ENCODE measurements at regions not wholly inside any gene's neighbourhood (a gene's known extent, or its start where the extent isn't known, plus 50 kb on each side); places are given as distances from the start of the nearest gene placed in this dataset.
"Not testable (repeated sequence)": the region's sequence is repeated elsewhere in the genome, so short reads cannot be mapped to it uniquely, and the experiment has no call there.

- Mint-ChIP-seq H3K4me1 (no peaks in the 10 kb centered on the region), H3K27me3 (peaks cover 5% of the 10 kb centered on the region), H3K4me3 (no peak overlapping the region), H3K9me3 (peaks cover 0 to 1% (median 0%) of the 10 kb centered on the region in 3 donors), H3K27ac (no peak overlapping the region), H3K36me3 (no peaks in the 10 kb centered on the region)
Observed at GRCh38 chr2:176879426-176879995, 333.1 kb upstream of the HNRNPA3 start.

- not testable (repeated sequence) for H3K9me3 Mint-ChIP-seq, H3K4me3 Mint-ChIP-seq, H3K36me3 Mint-ChIP-seq, H3K27ac Mint-ChIP-seq, H3K27me3 Mint-ChIP-seq, H3K4me1 Mint-ChIP-seq
Observed at GRCh38 chr2:176882045-176882444, 330.5 kb upstream of the HNRNPA3 start.

- Mint-ChIP-seq H3K27ac (no peak overlapping the region), H3K36me3 (no peaks in the 10 kb centered on the region), H3K27me3 (peaks cover 3% of the 10 kb centered on the region), H3K9me3 (peaks cover 0 to 1% (median 0%) of the 10 kb centered on the region in 3 donors), H3K4me1 (no peaks in the 10 kb centered on the region), H3K4me3 (no peak overlapping the region)
Observed at GRCh38 chr2:176885001-176885643, 327.5 kb upstream of the HNRNPA3 start.

- Mint-ChIP-seq H3K36me3 (no peaks in the 10 kb centered on the region), H3K27me3 (peaks cover 3% of the 10 kb centered on the region), H3K4me1 (no peaks in the 10 kb centered on the region), H3K27ac (no peak overlapping the region), H3K4me3 (no peak overlapping the region), H3K9me3 (peaks cover 0 to 1% (median 0%) of the 10 kb centered on the region in 3 donors)
Observed at GRCh38 chr2:176885661-176886060, 326.9 kb upstream of the HNRNPA3 start.

- Mint-ChIP-seq H3K36me3 (no peaks in the 10 kb centered on the region), H3K4me3 (no peak overlapping the region), H3K4me1 (no peaks in the 10 kb centered on the region), H3K27me3 (peaks cover 5% of the 10 kb centered on the region), H3K27ac (no peak overlapping the region), H3K9me3 (no peaks in the 10 kb centered on the region)
Observed at GRCh38 chr2:176891105-176891504, 321.5 kb upstream of the HNRNPA3 start.

- no peaks in the 10 kb centered on the region for H3K9me3 Mint-ChIP-seq
- no peaks in the 10 kb centered on the region for H3K36me3 Mint-ChIP-seq
- H3K27me3 Mint-ChIP-seq: peaks cover 5% of the 10 kb centered on the region
- no peak overlapping the region for H3K4me3 Mint-ChIP-seq
- H3K4me1 Mint-ChIP-seq: no peaks in the 10 kb centered on the region
- H3K27ac Mint-ChIP-seq: no peak overlapping the region
Observed at GRCh38 chr2:176891857-176892256, 320.7 kb upstream of the HNRNPA3 start.

- H3K36me3 Mint-ChIP-seq: no peaks in the 10 kb centered on the region
- no peaks in the 10 kb centered on the region for H3K9me3 Mint-ChIP-seq
- no peak overlapping the region for H3K27ac Mint-ChIP-seq
- H3K27me3 Mint-ChIP-seq: peaks cover 3% of the 10 kb centered on the region
- H3K4me1 Mint-ChIP-seq: no peaks in the 10 kb centered on the region
- H3K4me3 Mint-ChIP-seq: no peak overlapping the region
Observed at GRCh38 chr2:176892676-176893226, 319.8 kb upstream of the HNRNPA3 start.

- Mint-ChIP-seq H3K36me3 (no peaks in the 10 kb centered on the region), H3K4me3 (no peak overlapping the region), H3K27ac (no peak overlapping the region), H3K9me3 (peaks cover 0 to 3% (median 0%) of the 10 kb centered on the region in 3 donors), H3K4me1 (no peaks in the 10 kb centered on the region), H3K27me3 (peaks cover 3% of the 10 kb centered on the region)
Observed at GRCh38 chr2:176895158-176895557, 317.4 kb upstream of the HNRNPA3 start.

- no peak overlapping the region for H3K4me3 Mint-ChIP-seq
- H3K27ac Mint-ChIP-seq: no peak overlapping the region
- H3K36me3 Mint-ChIP-seq: no peaks in the 10 kb centered on the region
- H3K4me1 Mint-ChIP-seq: no peaks in the 10 kb centered on the region
- H3K9me3 Mint-ChIP-seq: peaks cover 0 to 8% (median 5%) of the 10 kb centered on the region in 3 donors
- H3K27me3 Mint-ChIP-seq: peaks cover 8% of the 10 kb centered on the region
Observed at GRCh38 chr2:176902454-176902853, 310.1 kb upstream of the HNRNPA3 start.

- H3K4me3 Mint-ChIP-seq, H3K9me3 Mint-ChIP-seq, H3K36me3 Mint-ChIP-seq, H3K27ac Mint-ChIP-seq, H3K4me1 Mint-ChIP-seq: not testable (repeated sequence)
- H3K27me3 Mint-ChIP-seq: peaks cover 13% of the 10 kb centered on the region
Observed at GRCh38 chr2:176904053-176904452, 308.5 kb upstream of the HNRNPA3 start.

- Mint-ChIP-seq H3K27ac (no peak overlapping the region), H3K36me3 (no peaks in the 10 kb centered on the region), H3K4me1 (no peaks in the 10 kb centered on the region), H3K4me3 (no peak overlapping the region), H3K27me3 (peaks cover 12% of the 10 kb centered on the region), H3K9me3 (peaks cover 0 to 5% (median 5%) of the 10 kb centered on the region in 3 donors)
Observed at GRCh38 chr2:176907341-176907740, 305.3 kb upstream of the HNRNPA3 start.

- Mint-ChIP-seq H3K4me1 (no peaks in the 10 kb centered on the region), H3K9me3 (no peaks in the 10 kb centered on the region), H3K27ac (no peak overlapping the region), H3K27me3 (peaks cover 11% of the 10 kb centered on the region), H3K36me3 (peaks cover 1% of the 10 kb centered on the region), H3K4me3 (no peak overlapping the region)
Observed at GRCh38 chr2:176910828-176911227, 301.8 kb upstream of the HNRNPA3 start.

GRCh38 chr2:176913955-176914354 is 298.6 kb upstream of the HNRNPA3 start:
- Mint-ChIP-seq H3K27ac (no peak overlapping the region), H3K4me3 (no peak overlapping the region), H3K9me3 (no peaks in the 10 kb centered on the region), H3K4me1 (no peaks in the 10 kb centered on the region), H3K27me3 (peaks cover 7% of the 10 kb centered on the region), H3K36me3 (peaks cover 1% of the 10 kb centered on the region)

GRCh38 chr2:176914371-176914770 is 298.2 kb upstream of the HNRNPA3 start:
- Mint-ChIP-seq H3K4me1 (no peaks in the 10 kb centered on the region), H3K27me3 (peaks cover 7% of the 10 kb centered on the region), H3K27ac (no peak overlapping the region), H3K4me3 (no peak overlapping the region), H3K36me3 (peaks cover 1% of the 10 kb centered on the region), H3K9me3 (no peaks in the 10 kb centered on the region)

GRCh38 chr2:176922545-176922944 is 290.0 kb upstream of the HNRNPA3 start:
- not testable (repeated sequence) for H3K9me3 Mint-ChIP-seq, H3K4me1 Mint-ChIP-seq, H3K27me3 Mint-ChIP-seq, H3K36me3 Mint-ChIP-seq, H3K27ac Mint-ChIP-seq, H3K4me3 Mint-ChIP-seq

GRCh38 chr2:176923205-176923604 is 289.4 kb upstream of the HNRNPA3 start:
- Mint-ChIP-seq H3K4me1 (no peaks in the 10 kb centered on the region), H3K27ac (peak overlapping the region in 1 of 3 donors; percentile 71), H3K27me3 (no peaks in the 10 kb centered on the region), H3K36me3 (no peaks in the 10 kb centered on the region), H3K4me3 (no peak overlapping the region), H3K9me3 (peaks cover 0 to 3% (median 0%) of the 10 kb centered on the region in 3 donors)

Data from IgD-negative memory B cell (primary cell).